ENCODE measurements at regions not wholly inside any gene's neighbourhood (a gene's known extent, or its start where the extent isn't known, plus 50 kb on each side); places are given as distances from the start of the nearest gene placed in this dataset.

DNA sequence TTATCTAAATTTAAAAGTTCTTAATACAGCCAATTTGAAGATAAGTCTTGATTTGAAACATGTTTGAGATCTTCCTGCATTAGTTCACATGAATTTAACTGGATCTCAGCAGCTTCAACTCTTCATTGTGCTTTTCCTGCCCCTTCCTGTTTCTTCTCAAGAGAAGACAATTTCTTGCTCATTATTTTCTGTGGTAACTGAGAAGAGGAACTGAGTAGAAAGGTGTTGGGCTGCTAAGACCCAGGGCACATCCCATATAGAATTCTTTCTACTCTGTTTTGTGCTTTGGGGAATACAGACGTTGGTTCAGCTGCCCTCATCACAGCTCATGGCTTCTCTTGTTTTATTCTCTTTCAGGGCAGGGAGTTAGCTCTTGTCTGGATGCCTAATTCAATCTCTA, 110.2 kb downstream of the SNAPC1 start:
- Histone ChIP-seq H3K27ac (no peak overlapping the region), H3K36me3 (replicated peaks in 1 of 2) (no peaks in the 10 kb centered on the region), H3K9me3 (replicated peaks in 1 of 3) (peaks cover 0 to 5% (median 4%) of the 10 kb centered on the region in 3 donors), H3K4me1 (replicated peaks in 1 of 2) (no peaks in the 10 kb centered on the region), H3K4me3 (no peak overlapping the region), H3K27me3 (no peaks in the 10 kb centered on the region)
- intact Hi-C loops (cut with DNase I), result no loop called here
- 27 to 50% (median 37%) methylated on average over 1 of the region's 1 CpG for WGBS, 4 donors
- no peak for DNase-seq
- TF ChIP-seq, protein P1, sequence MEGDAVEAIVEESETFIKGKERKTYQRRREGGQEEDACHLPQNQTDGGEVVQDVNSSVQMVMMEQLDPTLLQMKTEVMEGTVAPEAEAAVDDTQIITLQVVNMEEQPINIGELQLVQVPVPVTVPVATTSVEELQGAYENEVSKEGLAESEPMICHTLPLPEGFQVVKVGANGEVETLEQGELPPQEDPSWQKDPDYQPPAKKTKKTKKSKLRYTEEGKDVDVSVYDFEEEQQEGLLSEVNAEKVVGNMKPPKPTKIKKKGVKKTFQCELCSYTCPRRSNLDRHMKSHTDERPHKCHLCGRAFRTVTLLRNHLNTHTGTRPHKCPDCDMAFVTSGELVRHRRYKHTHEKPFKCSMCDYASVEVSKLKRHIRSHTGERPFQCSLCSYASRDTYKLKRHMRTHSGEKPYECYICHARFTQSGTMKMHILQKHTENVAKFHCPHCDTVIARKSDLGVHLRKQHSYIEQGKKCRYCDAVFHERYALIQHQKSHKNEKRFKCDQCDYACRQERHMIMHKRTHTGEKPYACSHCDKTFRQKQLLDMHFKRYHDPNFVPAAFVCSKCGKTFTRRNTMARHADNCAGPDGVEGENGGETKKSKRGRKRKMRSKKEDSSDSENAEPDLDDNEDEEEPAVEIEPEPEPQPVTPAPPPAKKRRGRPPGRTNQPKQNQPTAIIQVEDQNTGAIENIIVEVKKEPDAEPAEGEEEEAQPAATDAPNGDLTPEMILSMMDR (IDR thresholded peaks at IDR 0.05), result no peak
- TF ChIP-seq POLR2A (IDR thresholded peaks at IDR 0.05), result no peak

DNA sequence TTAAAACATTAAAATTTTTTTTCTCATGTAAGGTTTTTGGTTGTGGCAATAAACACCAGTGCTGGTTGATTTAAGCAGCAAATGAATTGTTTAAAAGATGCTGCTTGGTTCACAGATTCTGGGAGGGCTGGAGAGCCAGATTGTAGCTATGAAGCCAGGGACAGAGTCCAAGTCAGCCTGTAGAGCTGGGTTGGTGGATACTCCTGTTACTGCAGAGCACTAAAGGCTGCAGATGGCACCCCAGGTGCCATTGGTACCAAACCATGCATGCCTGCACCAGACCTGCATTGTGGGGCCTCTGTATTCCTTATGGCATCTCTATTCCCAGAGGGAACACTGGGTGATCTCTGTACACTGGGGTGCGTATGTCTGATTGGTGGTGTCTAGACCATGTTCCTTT, 113.3 kb downstream of the SNAPC1 start:
- Histone ChIP-seq H3K4me3 (no peak overlapping the region), H3K9me3 (replicated peaks in 1 of 3) (peaks cover 0 to 3% (median 0%) of the 10 kb centered on the region in 3 donors), H3K27me3 (no peaks in the 10 kb centered on the region), H3K4me1 (replicated peaks in 1 of 2) (no peaks in the 10 kb centered on the region), H3K36me3 (replicated peaks in 1 of 2) (no peaks in the 10 kb centered on the region), H3K27ac (no peak overlapping the region)
- DNase-seq, result no peak
- TF ChIP-seq, protein P1 (IDR thresholded peaks at IDR 0.05), result no peak
- TF ChIP-seq POLR2A (IDR thresholded peaks at IDR 0.05), result no peak
- intact Hi-C loops (cut with DNase I), result no loop called here
- 60 to 89% (median 85%) methylated on average over 1 of the region's 1 CpG for WGBS, 4 donors

DNA sequence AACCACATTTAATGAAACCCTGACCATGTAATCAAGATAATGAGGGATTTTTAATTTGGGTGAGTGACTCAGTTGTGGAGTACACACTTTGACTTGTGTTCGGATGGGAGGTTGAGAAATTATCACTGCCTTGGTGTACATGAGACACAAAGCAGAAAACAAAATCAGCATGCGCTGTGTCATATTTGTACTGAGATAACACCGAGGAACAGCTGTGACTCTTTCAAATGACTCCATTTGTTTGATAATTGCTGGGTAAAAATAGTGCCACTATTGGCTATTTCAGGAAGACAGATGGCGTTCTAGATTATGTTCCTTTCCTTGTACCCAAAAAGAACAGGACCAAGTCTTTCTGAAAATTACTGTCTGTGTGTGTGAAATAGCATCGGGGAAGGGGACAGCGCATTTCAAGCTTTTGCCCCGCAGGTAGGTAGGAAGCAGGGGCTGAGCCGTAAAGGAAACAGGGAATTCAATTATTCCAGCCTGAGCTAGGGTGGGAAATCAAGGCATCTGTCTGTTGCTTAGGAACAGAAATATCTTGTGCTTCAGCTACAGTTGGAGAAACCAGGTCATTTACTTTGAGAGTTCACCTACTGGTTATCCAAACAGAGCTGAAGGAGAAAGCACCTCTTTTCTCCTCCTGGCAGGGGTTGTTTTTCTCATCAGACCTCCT, 114.3 kb downstream of the SNAPC1 start:
- H3K4me3 ChIP-seq, result no peak overlapping the region
- intact Hi-C loops (cut with DNase I), result no loop called here
- H3K27ac ChIP-seq, result no peak overlapping the region
- H3K36me3 ChIP-seq (replicated peaks in 1 of 2), result no peaks in the 10 kb centered on the region
- no peaks in the 10 kb centered on the region for H3K9me3 ChIP-seq (replicated peaks in 1 of 3)
- DNase-seq, result no peak
- H3K27me3 ChIP-seq, result peaks cover 2% of the 10 kb centered on the region
- H3K4me1 ChIP-seq (replicated peaks in 1 of 2), result no peaks in the 10 kb centered on the region
- TF ChIP-seq, protein P1 (IDR thresholded peaks at IDR 0.05), result no peak
- no peak for TF ChIP-seq POLR2A (IDR thresholded peaks at IDR 0.05)
- WGBS, 4 donors, result 58 to 70% (median 64%) methylated on average over 8 of the region's 8 CpGs

DNA sequence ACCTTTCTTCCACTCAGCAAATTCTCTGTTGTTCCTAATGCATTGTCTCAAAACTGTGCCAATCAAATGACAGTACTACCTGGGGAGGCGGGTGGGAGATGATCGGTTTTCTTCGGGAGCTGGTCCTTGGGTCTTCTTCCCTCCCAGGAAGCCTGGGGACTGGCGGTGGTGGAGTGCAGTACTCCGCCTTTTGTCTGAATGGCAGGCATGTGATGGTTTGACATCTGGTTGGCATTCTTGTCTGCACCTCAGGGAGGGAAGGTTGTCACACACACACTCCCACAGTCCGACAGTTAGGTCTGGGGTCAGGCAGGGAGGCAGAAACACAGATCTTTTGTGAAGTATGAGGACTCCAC, 114.8 kb downstream of the SNAPC1 start:
- WGBS, 4 donors, result 77 to 82% (median 79%) methylated on average over 6 of the region's 6 CpGs
- no peak overlapping the region for H3K4me3 ChIP-seq
- H3K27me3 ChIP-seq, result peaks cover 5% of the 10 kb centered on the region
- no peaks in the 10 kb centered on the region for H3K36me3 ChIP-seq (replicated peaks in 1 of 2)
- no peak for TF ChIP-seq POLR2A (IDR thresholded peaks at IDR 0.05)
- TF ChIP-seq, protein P1 (IDR thresholded peaks at IDR 0.05), result no peak
- H3K9me3 ChIP-seq (replicated peaks in 1 of 3), result no peaks in the 10 kb centered on the region
- intact Hi-C loops (cut with DNase I), result no loop called here
- no peak overlapping the region for H3K27ac ChIP-seq
- DNase-seq, result no peak
- no peaks in the 10 kb centered on the region for H3K4me1 ChIP-seq (replicated peaks in 1 of 2)

All from adrenal gland (tissue), 9 donors.